ENCODE measurements at regions not wholly inside any gene's neighbourhood (a gene's known extent, or its start where the extent isn't known, plus 50 kb on each side); places are given as distances from the start of the nearest gene placed in this dataset.
A peak's percentile ranks its signal among the peaks of the same experiment; 100 is the strongest.

- Histone ChIP-seq H3K27me3 (ENCODE audit: control insufficient read depth, insufficient read depth, low read length) (no peaks in the 10 kb centered on the region), H3K4me3 (ENCODE audit: low read depth, low read length) (no peak overlapping the region), H3K36me3 (ENCODE audit: control insufficient read depth, insufficient read depth, low read length) (no peaks in the 10 kb centered on the region)
- ChIA-PET POLR2A (no interaction called here), CTCF (no interaction called here)
- no peak for DNase-seq (ENCODE audit: low read depth)
- no peak for TF ChIP-seq CTCF (IDR thresholded peaks at IDR 0.05; ENCODE audit: insufficient read depth, low read depth, low read length)
Observed at GRCh38 chr3:152156880-152157279, 111.8 kb upstream of the MBNL1 start.

GRCh38 chr3:152157337-152157736 is 111.4 kb upstream of the MBNL1 start:
- Histone ChIP-seq H3K36me3 (ENCODE audit: control insufficient read depth, insufficient read depth, low read length) (no peaks in the 10 kb centered on the region), H3K27me3 (ENCODE audit: control insufficient read depth, insufficient read depth, low read length) (no peaks in the 10 kb centered on the region), H3K4me3 (ENCODE audit: low read depth, low read length) (no peak overlapping the region)
- no peak for TF ChIP-seq CTCF (IDR thresholded peaks at IDR 0.05; ENCODE audit: insufficient read depth, low read depth, low read length)
- CTCF ChIA-PET = no interaction called here
- no peak for DNase-seq (ENCODE audit: low read depth)
- POLR2A ChIA-PET = no interaction called here

- DNase-seq (ENCODE audit: low read depth) = peak; percentile 74
- no peaks in the 10 kb centered on the region for H3K27me3 ChIP-seq (ENCODE audit: control insufficient read depth, insufficient read depth, low read length)
- H3K4me3 ChIP-seq (ENCODE audit: low read depth, low read length) = no peak overlapping the region
- H3K36me3 ChIP-seq (ENCODE audit: control insufficient read depth, insufficient read depth, low read length) = no peaks in the 10 kb centered on the region
- TF ChIP-seq CTCF (IDR thresholded peaks at IDR 0.05; ENCODE audit: insufficient read depth, low read depth, low read length) = no peak
- ChIA-PET POLR2A (interaction anchor here (0.6 to 0.7 kb wide), 5 partner anchors 38 to 832 kb away, joined by 3 to 20 read pairs (median 7); partner anchors contain the start of gene MBNL1), CTCF (interaction anchor here (1.5 kb wide), 1 partner anchor 17 kb away, joined by 3 read pairs; no protein-coding TSS in a partner anchor)
Observed at GRCh38 chr3:152159328-152159727, 109.4 kb upstream of the MBNL1 start.

GRCh38 chr3:152160350-152161011 is 108.2 kb upstream of the MBNL1 start:
- Histone ChIP-seq H3K36me3 (ENCODE audit: control insufficient read depth, insufficient read depth, low read length) (no peaks in the 10 kb centered on the region), H3K4me3 (ENCODE audit: low read depth, low read length) (no peak overlapping the region), H3K27me3 (ENCODE audit: control insufficient read depth, insufficient read depth, low read length) (no peaks in the 10 kb centered on the region)
- no peak for DNase-seq (ENCODE audit: low read depth)
- POLR2A ChIA-PET = no interaction called here
- CTCF ChIA-PET = interaction anchor here (0.6 to 1.5 kb wide), 2 partner anchors 16 to 165 kb away, joined by 3 read pairs; no protein-coding TSS in a partner anchor
- no peak for TF ChIP-seq CTCF (IDR thresholded peaks at IDR 0.05; ENCODE audit: insufficient read depth, low read depth, low read length)

- no peaks in the 10 kb centered on the region for H3K27me3 ChIP-seq (ENCODE audit: control insufficient read depth, insufficient read depth, low read length)
- no peaks in the 10 kb centered on the region for H3K36me3 ChIP-seq (ENCODE audit: control insufficient read depth, insufficient read depth, low read length)
- POLR2A ChIA-PET = no interaction called here
- DNase-seq (ENCODE audit: low read depth) = no peak
- no peak overlapping the region for H3K4me3 ChIP-seq (ENCODE audit: low read depth, low read length)
- CTCF ChIA-PET = interaction anchor here (0.6 to 1.3 kb wide), 2 partner anchors 44 to 160 kb away, joined by 3 read pairs; no protein-coding TSS in a partner anchor
- TF ChIP-seq CTCF (IDR thresholded peaks at IDR 0.05; ENCODE audit: insufficient read depth, low read depth, low read length) = no peak
Observed at GRCh38 chr3:152172460-152172859, 96.3 kb upstream of the MBNL1 start.

All from BJ (cell line).